Eye (tissue), 1 donor: ENCODE measurements at regions not wholly inside any gene's neighbourhood (a gene's known extent, or its start where the extent isn't known, plus 50 kb on each side); places are given as distances from the start of the nearest gene placed in this dataset.

Experiments
- DNase-seq: peaks from one replicate; pipeline ENCODE4 v3.0.0-alpha.2; 2015

DNA sequence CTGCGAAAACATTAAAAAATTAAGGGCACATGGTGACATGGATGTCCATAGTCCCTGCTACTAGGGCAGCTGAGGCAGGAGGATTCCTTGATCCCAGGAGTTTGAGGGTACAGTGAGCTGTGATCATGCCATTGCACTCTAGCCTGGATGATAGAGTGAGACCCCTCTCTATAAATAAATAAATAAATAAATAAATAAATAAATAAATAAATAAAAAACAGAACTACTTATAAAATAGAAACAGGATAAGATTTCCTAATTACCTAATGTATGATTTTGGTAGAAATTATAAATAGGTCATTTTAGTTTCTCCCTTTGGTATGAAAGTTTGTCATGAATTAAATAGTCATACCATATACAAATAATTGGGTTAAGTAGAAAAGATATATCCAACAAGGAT, 916.2 kb downstream of the GRIK2 start:
- no peak for DNase-seq

DNA sequence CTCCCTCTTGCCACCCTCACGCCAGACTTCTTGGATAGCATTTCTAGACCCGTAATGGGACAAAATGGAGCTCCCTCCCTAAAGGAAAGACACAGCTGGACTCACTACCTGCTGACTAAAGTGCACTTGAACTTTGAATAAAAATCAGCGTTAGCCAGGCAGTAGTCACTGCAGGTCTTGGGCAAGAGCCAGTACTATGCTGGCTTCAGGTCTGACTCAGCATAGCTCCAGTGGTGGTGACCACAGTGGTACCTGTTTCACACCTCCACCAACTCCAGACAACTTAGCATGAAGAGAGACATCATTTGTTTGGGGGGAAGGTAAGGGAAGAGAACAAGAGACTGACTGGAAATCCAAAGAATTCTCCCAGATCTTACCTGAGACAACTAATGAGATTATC, 906.8 kb downstream of the GRIK2 start:
- no peak for DNase-seq

DNA sequence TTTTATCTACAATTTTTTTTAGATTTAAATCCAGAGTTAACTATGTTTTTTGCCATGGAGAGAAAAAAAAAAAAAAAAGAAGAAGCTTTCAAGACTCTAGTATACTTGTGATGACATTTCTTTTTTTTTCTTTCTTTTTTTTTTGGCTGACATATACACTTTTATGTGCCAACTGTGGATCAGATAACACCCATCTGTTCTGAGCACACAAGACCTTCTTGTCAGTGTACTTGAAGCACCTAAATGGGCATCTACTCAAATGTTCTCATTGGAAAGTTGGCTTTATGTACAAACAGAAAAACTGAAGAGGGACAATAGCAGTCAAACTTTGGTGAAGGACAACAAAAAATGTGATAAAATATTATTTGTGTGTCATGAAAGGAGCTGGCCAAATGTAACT, 904.5 kb downstream of the GRIK2 start:
- no peak for DNase-seq
